ENCODE measurements at regions not wholly inside any gene's neighbourhood (a gene's known extent, or its start where the extent isn't known, plus 50 kb on each side); places are given as distances from the start of the nearest gene placed in this dataset.

GRCh38 chr18:33802955-33803354 is 224.9 kb downstream of the ASXL3 start:
- Histone ChIP-seq H3K36me3 (no peaks in the 10 kb centered on the region), H3K4me1 (no peaks in the 10 kb centered on the region), H3K27ac (no peak overlapping the region), H3K9me3 (no peaks in the 10 kb centered on the region), H3K4me3 (no peak overlapping the region), H3K27me3 (ENCODE audit: low read depth) (no peaks in the 10 kb centered on the region)
- DNase-seq: no peak
- no peak for TF ChIP-seq CTCF (IDR thresholded peaks at IDR 0.05)
- ATAC-seq: peak; percentile 49 to 72
- intact Hi-C loops (cut with DNase I): no loop called here
